ENCODE measurements at regions not wholly inside any gene's neighbourhood (a gene's known extent, or its start where the extent isn't known, plus 50 kb on each side); places are given as distances from the start of the nearest gene placed in this dataset.

DNA sequence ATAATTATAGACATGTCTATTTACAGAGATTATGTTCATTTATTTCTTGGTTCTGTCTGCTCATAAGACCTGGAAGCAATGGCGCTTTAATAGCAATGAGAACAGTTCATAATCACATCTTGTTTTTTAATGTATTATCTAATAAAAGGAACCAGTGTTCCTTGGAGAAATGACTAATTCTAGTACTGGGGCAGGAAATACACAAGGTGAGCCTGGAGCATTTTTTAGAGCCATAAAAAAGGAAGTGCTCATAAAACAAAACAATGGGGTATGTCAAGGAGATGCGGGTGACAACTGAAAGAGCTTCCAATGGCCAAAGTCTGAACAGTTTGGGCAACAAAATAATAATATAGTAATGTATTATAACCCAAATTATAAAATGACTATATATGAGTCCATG is 531.9 kb upstream of the CHD1 start:
- Histone ChIP-seq H3K4me1 (no peaks in the 10 kb centered on the region), H3K36me3 (no peaks in the 10 kb centered on the region), H3K27me3 (no peaks in the 10 kb centered on the region), H3K4me3 (no peak overlapping the region), H3K9me3 (no peaks in the 10 kb centered on the region), H3K27ac (no peak overlapping the region)
- DNase-seq (ENCODE audit: low spot score in 2 of 2) = no peak
- intact Hi-C loops (cut with DNase I) = no loop called here
- TF ChIP-seq CTCF (IDR thresholded peaks at IDR 0.05) = no peak

- Histone ChIP-seq H3K27me3 (no peaks in the 10 kb centered on the region), H3K9me3 (no peaks in the 10 kb centered on the region), H3K36me3 (no peaks in the 10 kb centered on the region), H3K27ac (no peak overlapping the region), H3K4me3 (no peak overlapping the region), H3K4me1 (no peaks in the 10 kb centered on the region)
- intact Hi-C loops (cut with DNase I) = no loop called here
- no peak for TF ChIP-seq CTCF (IDR thresholded peaks at IDR 0.05)
- DNase-seq (ENCODE audit: low spot score in 2 of 2) = no peak
Measured at GRCh38 chr5:99453196-99453595, 524.4 kb upstream of the CHD1 start.

GRCh38 chr5:99449786-99450185 is 521.0 kb upstream of the CHD1 start:
- intact Hi-C loops (cut with DNase I) = no loop called here
- H3K4me1 ChIP-seq = no peaks in the 10 kb centered on the region
- no peak overlapping the region for H3K27ac ChIP-seq
- no peaks in the 10 kb centered on the region for H3K9me3 ChIP-seq
- no peak for TF ChIP-seq CTCF (IDR thresholded peaks at IDR 0.05)
- H3K4me3 ChIP-seq = no peak overlapping the region
- H3K36me3 ChIP-seq = no peaks in the 10 kb centered on the region
- DNase-seq (ENCODE audit: low spot score in 2 of 2) = no peak
- no peaks in the 10 kb centered on the region for H3K27me3 ChIP-seq

DNA sequence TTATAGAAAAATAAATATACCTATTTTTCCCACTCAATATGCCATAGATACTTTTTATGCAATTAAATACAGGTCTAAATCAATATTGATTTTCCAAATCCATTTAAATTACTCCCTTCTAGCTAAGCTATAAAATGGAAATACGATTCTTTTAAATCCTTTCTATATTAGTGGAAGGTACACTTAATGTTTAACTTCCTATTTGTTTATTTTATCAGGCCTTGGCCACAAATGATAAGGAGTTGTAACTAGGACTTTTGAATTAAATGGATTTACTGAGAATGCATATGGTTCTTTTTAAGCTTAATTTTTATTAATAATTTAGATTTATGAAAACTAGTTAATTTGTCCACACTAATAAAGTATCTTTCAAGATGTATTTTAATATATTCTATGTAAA is 517.0 kb upstream of the CHD1 start:
- Histone ChIP-seq H3K4me1 (no peaks in the 10 kb centered on the region), H3K27ac (no peak overlapping the region)
- intact Hi-C loops (cut with DNase I) = no loop called here

GRCh38 chr5:99441235-99441634 is 512.4 kb upstream of the CHD1 start:
- no peak overlapping the region for H3K27ac ChIP-seq
- H3K36me3 ChIP-seq = no peaks in the 10 kb centered on the region
- H3K9me3 ChIP-seq = no peaks in the 10 kb centered on the region
- no peak overlapping the region for H3K4me3 ChIP-seq
- DNase-seq (ENCODE audit: low spot score in 2 of 2) = no peak
- intact Hi-C loops (cut with DNase I) = no loop called here
- no peaks in the 10 kb centered on the region for H3K27me3 ChIP-seq
- TF ChIP-seq CTCF (IDR thresholded peaks at IDR 0.05) = no peak
- H3K4me1 ChIP-seq = no peaks in the 10 kb centered on the region

More for the DNA sequence above, 517.0 kb upstream of the CHD1 start:
- no peak for TF ChIP-seq CTCF (IDR thresholded peaks at IDR 0.05)
- Histone ChIP-seq H3K27me3 (no peaks in the 10 kb centered on the region), H3K9me3 (no peaks in the 10 kb centered on the region), H3K36me3 (no peaks in the 10 kb centered on the region), H3K4me3 (no peak overlapping the region)
- no peak for DNase-seq (ENCODE audit: low spot score in 2 of 2)

DNA sequence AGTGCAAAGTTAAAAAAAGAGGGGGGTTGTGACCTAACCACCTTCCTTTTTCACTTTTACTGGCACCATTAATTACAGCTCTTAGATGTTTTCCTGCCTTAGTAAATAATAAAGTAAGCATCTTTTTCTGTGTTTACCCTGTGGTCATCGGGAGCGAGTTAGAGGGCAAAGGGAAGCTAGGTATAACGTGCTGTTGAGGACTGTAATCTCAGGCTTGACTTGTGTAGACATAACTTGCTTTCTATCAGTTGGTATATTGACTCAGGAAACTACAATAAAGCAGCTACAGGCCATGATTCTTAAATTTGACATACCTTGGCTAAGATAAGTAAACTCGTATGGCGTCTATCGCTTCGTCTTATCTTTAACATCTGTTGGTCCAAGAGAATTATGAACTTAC is 509.8 kb upstream of the CHD1 start:
- no peak for TF ChIP-seq CTCF (IDR thresholded peaks at IDR 0.05)
- Histone ChIP-seq H3K4me1 (no peaks in the 10 kb centered on the region), H3K27me3 (no peaks in the 10 kb centered on the region), H3K9me3 (no peaks in the 10 kb centered on the region), H3K27ac (no peak overlapping the region), H3K36me3 (no peaks in the 10 kb centered on the region), H3K4me3 (no peak overlapping the region)
- intact Hi-C loops (cut with DNase I) = no loop called here
- no peak for DNase-seq (ENCODE audit: low spot score in 2 of 2)

Measured in ascending aorta (tissue), 2 donors.